Testis (tissue), 2 donors: ENCODE measurements at regions not wholly inside any gene's neighbourhood (a gene's known extent, or its start where the extent isn't known, plus 50 kb on each side); places are given as distances from the start of the nearest gene placed in this dataset.

ENCODE experiments used
- POLR2A ChIP-seq: fragments of 450-650 bp; IDR thresholded peaks from one replicate; pipeline ENCODE4 v1.6.1; 2017; ENCODE audit warnings: antibody characterized with exemption, mild to moderate bottlenecking, moderate library complexity
- TF ChIP-seq, protein P1 (sequence below), 3 experiments: fragments of 450-650 bp in 2 of 3; fragments of 200-600 bp in 1 of 3; sonication (generic) in 1 of 3; IDR thresholded peaks; one replicate each; pipeline ENCODE4 v1.5.1; 2016 to 2019; ENCODE audit warnings: antibody characterized with exemption in 3 of 3, mild to moderate bottlenecking in 2 of 3, moderate library complexity in 1 of 3

- TF ChIP-seq, protein P1, sequence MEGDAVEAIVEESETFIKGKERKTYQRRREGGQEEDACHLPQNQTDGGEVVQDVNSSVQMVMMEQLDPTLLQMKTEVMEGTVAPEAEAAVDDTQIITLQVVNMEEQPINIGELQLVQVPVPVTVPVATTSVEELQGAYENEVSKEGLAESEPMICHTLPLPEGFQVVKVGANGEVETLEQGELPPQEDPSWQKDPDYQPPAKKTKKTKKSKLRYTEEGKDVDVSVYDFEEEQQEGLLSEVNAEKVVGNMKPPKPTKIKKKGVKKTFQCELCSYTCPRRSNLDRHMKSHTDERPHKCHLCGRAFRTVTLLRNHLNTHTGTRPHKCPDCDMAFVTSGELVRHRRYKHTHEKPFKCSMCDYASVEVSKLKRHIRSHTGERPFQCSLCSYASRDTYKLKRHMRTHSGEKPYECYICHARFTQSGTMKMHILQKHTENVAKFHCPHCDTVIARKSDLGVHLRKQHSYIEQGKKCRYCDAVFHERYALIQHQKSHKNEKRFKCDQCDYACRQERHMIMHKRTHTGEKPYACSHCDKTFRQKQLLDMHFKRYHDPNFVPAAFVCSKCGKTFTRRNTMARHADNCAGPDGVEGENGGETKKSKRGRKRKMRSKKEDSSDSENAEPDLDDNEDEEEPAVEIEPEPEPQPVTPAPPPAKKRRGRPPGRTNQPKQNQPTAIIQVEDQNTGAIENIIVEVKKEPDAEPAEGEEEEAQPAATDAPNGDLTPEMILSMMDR (IDR thresholded peaks at IDR 0.05) = no peak
- no peak for TF ChIP-seq POLR2A
Observed at GRCh38 chr15:62901909-62902546, 140.5 kb upstream of the TPM1 start.
